SK-N-MC (cell line): ENCODE measurements at regions not wholly inside any gene's neighbourhood (a gene's known extent, or its start where the extent isn't known, plus 50 kb on each side); places are given as distances from the start of the nearest gene placed in this dataset.

Experiments used
- DNase-seq: peaks from one replicate; pipeline ENCODE4 v3.0.0-alpha.2; 2011; ENCODE audit warnings: low read depth, low spot score
- H3K27ac ChIP-seq: fragments of 200-600 bp; sonication (generic); 2 replicates; pipeline ENCODE4 v1.5.1; 2016; ENCODE audit warnings: mixed run types
- H3K36me3 ChIP-seq: fragments of 200-600 bp; sonication (generic); 2 replicates; pipeline ENCODE4 v1.6.1; 2017; ENCODE audit warnings: antibody characterized with exemption, low read length, mixed read lengths; ENCODE audit not compliant: insufficient read depth
- H3K4me3 ChIP-seq: fragments of 200-600 bp; sonication (generic); 2 replicates; pipeline ENCODE4 v1.5.1; 2016
- H3K9ac ChIP-seq: fragments of 200-600 bp; sonication (generic); 2 replicates; pipeline ENCODE4 v1.8.0; 2017; ENCODE audit warnings: mixed run types, mixed read lengths; ENCODE audit not compliant: insufficient read length
- H3K9me3 ChIP-seq: fragments of 200-600 bp; sonication (generic); 2 replicates; pipeline ENCODE4 v1.6.1; 2017; ENCODE audit warnings: low read depth, mild to moderate bottlenecking, antibody characterized with exemption, low read length, moderate library complexity, mixed read lengths
- EZH2 ChIP-seq: fragments of 200-600 bp; sonication (generic); IDR thresholded peaks from one replicate; pipeline ENCODE4 v1.6.1; 2017; ENCODE audit warnings: antibody characterized with exemption
- FOXP2 ChIP-seq: optimal IDR thresholded peaks from 2 replicates; pipeline ENCODE3; 2011; ENCODE audit warnings: mild to moderate bottlenecking, moderate library complexity; ENCODE audit not compliant: insufficient read depth; ENCODE audit errors: extremely low read length, control extremely low read depth
- POLR2AphosphoS5 ChIP-seq: IDR thresholded peaks from 2 replicates; pipeline ENCODE4 v1.6.1; 2012; ENCODE audit warnings: mild to moderate bottlenecking, low read depth, low read length, borderline replicate concordance

DNA sequence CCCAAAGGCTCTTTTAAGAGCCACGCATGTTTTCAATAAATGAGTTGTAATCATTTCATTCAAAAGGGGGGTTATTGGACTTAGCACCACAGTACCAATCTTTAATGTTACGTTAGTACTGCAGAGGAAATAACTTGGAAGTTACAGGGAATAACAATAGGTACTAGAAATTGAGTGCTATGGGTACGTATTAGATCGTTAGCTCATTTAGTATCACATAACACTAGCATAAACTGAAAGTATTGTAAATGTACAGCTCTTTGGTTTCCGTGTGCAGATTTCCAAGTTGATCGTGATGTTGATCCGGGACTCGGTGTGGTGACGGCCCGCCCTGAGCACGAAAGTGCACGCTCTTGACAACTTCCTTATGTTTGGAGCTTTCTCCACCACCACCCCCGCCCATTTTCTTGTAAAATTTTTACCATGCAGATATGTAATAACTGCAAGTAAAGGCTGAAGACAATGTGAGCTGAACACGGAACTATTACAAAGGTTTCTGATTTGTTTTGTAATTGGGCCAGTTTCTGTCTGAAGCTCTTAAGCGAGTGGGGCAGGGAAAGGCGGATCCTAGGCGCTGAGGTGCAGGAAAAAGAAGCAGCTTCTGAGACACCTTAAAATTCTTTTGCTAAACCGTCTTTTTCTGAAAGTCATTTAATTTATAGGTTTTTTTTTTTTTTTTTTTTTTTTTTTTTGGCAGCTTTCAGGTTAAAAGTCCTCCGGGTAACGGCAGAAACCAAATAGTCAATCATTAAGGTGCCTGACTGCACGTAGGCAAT is 71.5 kb downstream of the HFE start:
- Histone ChIP-seq H3K4me3 (peak overlapping the region; percentile 94), H3K9me3 (no peaks in the 10 kb centered on the region), H3K27ac (peak overlapping the region; percentile 95), H3K36me3 (no peaks in the 10 kb centered on the region), H3K9ac (peak overlapping the region; percentile 96)
- peak; percentile 69 for TF ChIP-seq POLR2AphosphoS5
- TF ChIP-seq FOXP2 = no peak
- no peak for TF ChIP-seq EZH2
- no peak for DNase-seq

DNA sequence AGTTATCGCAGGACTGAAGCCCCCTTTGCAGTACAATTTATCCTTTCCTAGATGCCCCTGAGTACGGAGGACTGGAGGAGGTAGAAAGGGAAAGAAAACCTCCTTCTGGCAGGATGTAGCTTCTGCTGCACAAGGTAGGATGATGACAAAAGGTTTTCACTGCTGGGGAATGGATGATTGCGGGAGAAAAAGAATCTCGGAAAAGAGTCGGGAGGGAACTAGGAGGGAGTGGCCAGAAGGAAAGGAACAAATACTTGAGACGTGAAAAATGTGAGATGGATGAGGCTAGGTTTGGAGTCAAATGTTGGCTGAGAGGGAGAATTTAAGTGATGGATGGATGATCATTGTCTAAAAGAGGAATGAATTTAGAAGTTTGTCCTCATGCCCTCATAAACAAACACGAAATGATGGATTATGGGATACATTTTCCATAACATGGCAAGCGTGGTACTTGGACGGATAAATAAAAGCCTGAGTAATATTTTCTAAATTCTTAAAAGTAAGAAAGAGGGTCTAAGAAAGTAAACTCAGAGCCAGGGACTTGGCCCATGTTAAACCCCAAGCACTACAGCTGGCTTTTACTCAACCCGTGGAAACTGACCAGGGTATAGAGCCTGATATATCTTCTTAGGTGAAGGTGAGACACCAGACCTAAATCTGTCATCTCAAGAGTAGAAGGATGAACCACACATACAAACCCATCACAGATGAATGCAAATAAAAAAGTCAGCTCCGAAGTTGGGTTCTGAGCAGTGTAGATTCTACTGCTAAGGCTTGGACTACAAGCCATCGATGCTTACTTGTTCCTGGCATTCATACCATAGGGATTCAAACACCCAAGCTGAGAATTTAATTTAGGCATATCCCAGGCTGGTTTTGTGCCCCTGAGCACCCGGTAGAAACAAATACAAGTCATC is 72.4 kb downstream of the HFE start:
- H3K27ac ChIP-seq = peak overlapping the region; percentile 95
- TF ChIP-seq FOXP2 (no peak), EZH2 (no peak), POLR2AphosphoS5 (no peak)
- H3K36me3 ChIP-seq = no peaks in the 10 kb centered on the region
- no peaks in the 10 kb centered on the region for H3K9me3 ChIP-seq
- H3K9ac ChIP-seq = peak overlapping the region; percentile 96
- DNase-seq = no peak
- peak overlapping the region; percentile 94 for H3K4me3 ChIP-seq

DNA sequence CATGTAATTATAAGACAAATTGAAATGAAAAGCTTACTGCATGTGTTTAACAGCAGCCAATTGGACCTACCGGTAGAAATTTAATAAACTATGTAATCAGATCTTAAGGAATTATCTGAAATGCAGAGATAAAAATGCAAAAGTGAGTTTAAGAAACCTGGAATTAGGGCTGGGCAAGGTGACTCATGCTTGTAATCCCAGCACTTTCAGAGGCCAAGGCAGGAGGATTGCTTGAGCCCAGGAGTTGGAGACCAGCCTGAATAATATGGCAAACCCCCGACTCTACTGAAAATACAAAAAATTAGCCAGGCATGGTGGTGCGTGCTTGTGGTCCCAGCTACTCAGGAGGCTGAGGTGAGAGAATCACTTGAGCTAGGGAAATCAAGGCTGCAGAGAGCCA is 74.1 kb downstream of the HFE start:
- no peak for DNase-seq
- Histone ChIP-seq H3K4me3 (no peak overlapping the region), H3K27ac (peak overlapping the region; percentile 70; the same call in 1 of the 2 replicates), H3K9ac (no peak overlapping the region), H3K36me3 (no peaks in the 10 kb centered on the region), H3K9me3 (no peaks in the 10 kb centered on the region)
- TF ChIP-seq POLR2AphosphoS5 (no peak), FOXP2 (no peak), EZH2 (no peak)

DNA sequence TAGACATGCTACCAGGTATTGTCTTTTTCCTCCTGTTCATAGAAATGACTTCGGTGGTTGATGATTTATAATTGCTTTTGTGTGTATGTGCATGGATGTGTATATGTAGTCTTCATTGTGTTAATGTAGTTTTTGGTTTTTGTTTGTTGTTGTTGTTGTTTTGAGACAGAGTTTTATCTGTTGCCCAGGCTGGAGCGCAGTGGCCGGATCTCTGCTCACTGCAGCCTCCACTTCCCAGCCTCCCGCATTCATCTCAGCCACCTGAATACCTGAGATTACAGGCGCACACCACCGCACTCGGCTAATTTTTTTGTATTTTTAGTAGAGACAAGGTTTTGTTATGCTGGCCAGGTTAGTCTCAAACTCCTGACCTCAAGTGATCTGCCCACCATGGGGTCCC is 75.2 kb downstream of the HFE start:
- Histone ChIP-seq H3K36me3 (no peaks in the 10 kb centered on the region), H3K9ac (no peak overlapping the region), H3K4me3 (no peak overlapping the region), H3K9me3 (no peaks in the 10 kb centered on the region), H3K27ac (peak overlapping the region; percentile 58)
- TF ChIP-seq EZH2 = no peak
- no peak for TF ChIP-seq POLR2AphosphoS5
- no peak for TF ChIP-seq FOXP2
- no peak for DNase-seq

DNA sequence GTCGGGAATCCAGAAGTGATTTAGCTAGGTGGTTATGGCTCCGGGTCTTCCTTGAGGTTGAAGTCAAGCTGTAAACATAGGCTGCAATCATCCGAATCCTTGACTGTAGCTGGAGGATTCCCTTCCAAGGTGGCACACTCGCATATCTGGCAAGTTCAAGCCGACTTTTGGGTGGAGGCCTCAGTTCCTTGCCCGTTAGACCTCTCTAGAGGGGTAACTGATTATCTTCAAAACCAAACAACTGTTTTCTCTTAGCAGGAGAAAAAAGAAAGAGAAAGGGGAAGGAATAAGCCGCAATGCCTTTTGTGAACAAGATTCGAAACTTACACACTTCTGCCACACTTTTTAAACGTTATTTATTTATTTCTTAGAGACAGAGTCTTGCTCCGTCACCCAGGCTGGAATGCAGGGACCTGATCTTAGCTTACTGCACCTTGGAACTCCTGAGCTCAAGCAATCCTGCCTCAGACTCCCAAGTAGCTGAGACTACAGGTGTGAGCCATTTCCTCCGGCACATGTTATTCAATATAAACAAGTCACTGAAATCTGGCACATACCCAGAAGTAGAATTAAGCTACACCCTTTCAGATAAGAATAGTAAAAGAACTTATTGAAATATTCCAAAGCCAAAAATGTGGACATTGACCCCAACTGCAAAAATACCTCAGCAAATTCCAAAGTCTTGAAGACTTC is 76.3 kb downstream of the HFE start:
- Histone ChIP-seq H3K36me3 (no peaks in the 10 kb centered on the region), H3K27ac (peak overlapping the region; percentile 79), H3K9me3 (no peaks in the 10 kb centered on the region), H3K4me3 (no peak overlapping the region), H3K9ac (no peak overlapping the region)
- no peak for TF ChIP-seq EZH2
- no peak for TF ChIP-seq POLR2AphosphoS5
- no peak for TF ChIP-seq FOXP2
- no peak for DNase-seq

DNA sequence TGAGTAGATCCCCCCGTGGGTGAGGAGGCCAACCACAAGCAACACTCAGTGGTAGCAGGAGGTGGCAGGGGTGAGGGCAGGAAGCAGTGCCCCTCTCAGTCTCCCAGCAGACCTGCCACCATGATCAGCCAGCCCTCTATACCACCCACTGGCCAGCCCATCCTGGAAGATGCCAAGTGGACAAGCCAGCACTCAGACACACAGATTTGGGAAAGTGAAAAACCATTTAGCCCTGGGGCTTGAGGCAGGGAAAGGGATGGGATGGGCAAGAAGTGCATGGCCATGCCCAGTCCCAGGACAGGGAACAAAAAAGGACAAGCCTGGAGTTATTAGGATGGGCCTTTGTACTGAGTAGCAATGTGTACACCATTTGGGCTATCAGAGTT is 76.9 kb downstream of the HFE start:
- H3K36me3 ChIP-seq = no peaks in the 10 kb centered on the region
- H3K9ac ChIP-seq = no peak overlapping the region
- H3K27ac ChIP-seq = peak overlapping the region; percentile 79; the same call in 1 of the 2 replicates
- no peak overlapping the region for H3K4me3 ChIP-seq
- TF ChIP-seq EZH2 (no peak), POLR2AphosphoS5 (no peak), FOXP2 (no peak)
- no peak for DNase-seq
- H3K9me3 ChIP-seq = no peaks in the 10 kb centered on the region

DNA sequence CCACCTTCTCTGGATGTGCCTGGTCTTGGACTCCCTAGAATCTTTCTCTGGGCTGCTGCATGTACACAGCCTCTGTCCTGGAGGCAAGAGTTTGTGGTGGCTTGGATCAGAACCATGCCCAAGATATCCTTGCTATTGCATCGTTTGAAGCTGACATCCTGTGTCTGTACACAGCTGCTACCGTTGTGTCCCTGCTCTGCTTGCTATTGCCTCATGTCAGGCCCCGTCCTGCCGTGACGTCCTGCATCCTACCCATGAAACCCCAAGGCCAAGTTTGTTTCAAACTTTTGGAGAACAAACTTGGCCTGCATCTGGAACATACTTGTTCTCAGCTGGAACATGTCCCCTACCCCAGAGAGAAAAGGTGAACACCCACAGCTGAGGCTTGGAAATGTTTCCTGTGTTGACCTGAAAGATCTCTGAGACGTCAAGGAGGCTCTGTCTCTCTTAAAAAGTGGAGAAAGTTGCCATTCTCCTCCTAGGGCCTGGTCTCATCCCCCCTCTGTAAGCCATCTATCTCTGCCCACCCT is 78.1 kb downstream of the HFE start:
- DNase-seq = no peak
- H3K9me3 ChIP-seq = no peaks in the 10 kb centered on the region
- 0 out of 2 replicates have a peak overlapping the region, but pooled peaks have one; percentile 7 for H3K27ac ChIP-seq
- no peak for TF ChIP-seq POLR2AphosphoS5
- TF ChIP-seq EZH2 = no peak
- no peak for TF ChIP-seq FOXP2
- no peak overlapping the region for H3K9ac ChIP-seq
- H3K36me3 ChIP-seq = no peaks in the 10 kb centered on the region
- no peak overlapping the region for H3K4me3 ChIP-seq

DNA sequence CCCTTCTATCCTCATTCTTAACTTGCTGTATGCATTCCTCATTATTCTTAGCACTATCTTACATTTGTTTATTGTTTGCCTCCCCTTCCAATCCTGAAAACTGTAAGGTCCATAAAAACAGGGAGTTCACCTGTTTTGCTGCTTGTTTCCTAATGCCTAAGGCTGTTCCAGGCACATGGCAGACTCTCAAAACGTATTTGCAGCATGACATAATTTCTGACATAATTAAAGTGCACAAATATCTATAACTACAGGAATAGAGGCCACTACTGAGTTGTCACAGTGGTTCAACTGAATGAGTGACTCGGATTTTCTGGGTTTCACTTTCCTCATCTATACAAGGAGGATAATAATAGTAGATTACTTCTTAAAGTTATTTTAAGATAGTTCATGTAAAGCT is 83.0 kb downstream of the HFE start:
- Histone ChIP-seq H3K4me3 (peak overlapping the region; percentile 74), H3K9me3 (no peaks in the 10 kb centered on the region), H3K9ac (peak overlapping the region; percentile 77), H3K27ac (peak overlapping the region; percentile 97), H3K36me3 (no peaks in the 10 kb centered on the region)
- no peak for DNase-seq
- TF ChIP-seq EZH2 (no peak), POLR2AphosphoS5 (no peak), FOXP2 (no peak)
